Epithelial cell of esophagus (primary cell): ENCODE measurements at regions not wholly inside any gene's neighbourhood (a gene's known extent, or its start where the extent isn't known, plus 50 kb on each side); places are given as distances from the start of the nearest gene placed in this dataset.

Experiments
- DNase-seq: peaks from one replicate; pipeline ENCODE4 v3.0.0; 2010; ENCODE audit warnings: low read depth
- H3K4me3 ChIP-seq: 2 replicates; pipeline ENCODE4 v1.5.1; 2011; ENCODE audit warnings: mild to moderate bottlenecking, low read length, control low read depth
- CTCF ChIP-seq: IDR thresholded peaks from 2 replicates; pipeline ENCODE4 v1.5.1; 2011; ENCODE audit warnings: low read depth, mild to moderate bottlenecking, low read length, control low read depth, inconsistent platforms; ENCODE audit not compliant: insufficient read depth; ENCODE audit errors: missing control alignments

GRCh38 chr12:94047781-94048567, 100.4 kb upstream of the PLXNC1 start:
- no peak overlapping the region for H3K4me3 ChIP-seq
- TF ChIP-seq CTCF: no peak
- DNase-seq: peak; percentile 88

GRCh38 chr12:94048757-94049156, 99.6 kb upstream of the PLXNC1 start:
- no peak for DNase-seq
- no peak overlapping the region for H3K4me3 ChIP-seq
- TF ChIP-seq CTCF: no peak

- H3K4me3 ChIP-seq: no peak overlapping the region
- TF ChIP-seq CTCF: no peak
- DNase-seq: no peak
Observed at GRCh38 chr12:94049718-94050117, 98.7 kb upstream of the PLXNC1 start.

DNA sequence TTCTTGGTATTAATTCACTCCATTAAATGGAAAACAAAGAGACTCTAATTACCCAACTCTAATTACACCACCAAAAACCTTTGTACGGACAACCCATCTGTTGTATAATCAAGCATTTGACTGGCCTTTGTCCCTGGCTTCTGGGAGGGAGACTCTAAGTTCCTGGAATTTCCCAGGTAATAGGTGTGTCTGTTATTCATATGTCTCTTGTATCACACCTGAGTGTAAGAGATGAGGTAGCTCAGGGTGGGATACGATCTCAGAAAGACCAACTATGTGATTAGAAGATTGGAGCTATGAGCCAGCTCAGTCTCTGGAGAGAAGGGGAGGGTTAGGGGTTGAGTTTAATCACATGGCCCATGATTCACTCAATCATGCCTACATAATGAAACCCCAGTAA, 94.7 kb upstream of the PLXNC1 start:
- TF ChIP-seq CTCF: no peak
- no peak overlapping the region for H3K4me3 ChIP-seq
- DNase-seq: peak; percentile 24

DNA sequence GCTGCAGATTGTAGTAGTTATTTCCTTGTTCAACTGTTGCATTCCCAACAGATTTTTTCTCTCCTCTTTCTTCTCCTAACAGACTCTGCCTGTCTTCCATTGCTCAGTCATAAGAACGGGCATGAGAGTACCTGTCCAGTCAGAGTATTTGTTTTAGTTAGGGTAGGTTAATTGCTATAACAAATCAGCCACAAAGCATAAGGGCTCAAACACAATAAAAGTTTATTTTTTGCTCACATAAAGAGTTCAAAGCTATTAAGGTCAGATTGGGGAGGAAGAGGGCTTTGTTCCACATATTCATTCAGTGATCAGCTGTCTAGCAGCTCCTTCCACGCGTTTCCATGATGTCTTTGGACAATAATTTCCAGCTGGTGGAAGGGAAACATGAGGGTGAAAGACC, 92.8 kb upstream of the PLXNC1 start:
- no peak for DNase-seq
- H3K4me3 ChIP-seq: no peak overlapping the region
- no peak for TF ChIP-seq CTCF

- no peak for TF ChIP-seq CTCF
- DNase-seq: no peak
- H3K4me3 ChIP-seq: no peak overlapping the region
Observed at GRCh38 chr12:94056419-94057158, 91.8 kb upstream of the PLXNC1 start.
